HEK293 (cell line): ENCODE measurements at regions not wholly inside any gene's neighbourhood (a gene's known extent, or its start where the extent isn't known, plus 50 kb on each side); places are given as distances from the start of the nearest gene placed in this dataset.

Experiments
- GLIS2 ChIP-seq: fragments of 450-650 bp; formaldehyde crosslinking; IDR thresholded peaks from 2 replicates; pipeline ENCODE4 v1.5.1; 2016; ENCODE audit warnings: missing biosample characterization, missing genetic modification characterization
- ZNF274 ChIP-seq, 2 experiments: fragments of 200-500 bp in 1 of 2; fragments of 450-650 bp in 1 of 2; sonication (Bioruptor generic) in 1 of 2; formaldehyde crosslinking in 1 of 2; IDR thresholded peaks; 2 replicates each; pipeline versions ENCODE4 v1.5.1 to v1.6.1; 2014 to 2016; ENCODE audit warnings: borderline replicate concordance in 1 of 2, inconsistent platforms in 1 of 2, low read length in 1 of 2, missing biosample characterization in 1 of 2, missing genetic modification characterization in 1 of 2
- ZNF768 ChIP-seq: fragments of 450-650 bp; formaldehyde crosslinking; IDR thresholded peaks from 2 replicates; pipeline ENCODE4 v1.5.1; 2018; ENCODE audit warnings: missing biosample characterization, mild to moderate bottlenecking, missing genetic modification characterization
- TF ChIP-seq, protein P1 (sequence below): fragments of 450-650 bp; formaldehyde crosslinking; IDR thresholded peaks from 2 replicates; pipeline ENCODE4 v1.5.1; 2016; ENCODE audit warnings: missing biosample characterization, missing genetic modification characterization
- TF ChIP-seq, protein P2 (sequence below): fragments of 450-650 bp; formaldehyde crosslinking; IDR thresholded peaks from 2 replicates; pipeline ENCODE4 v1.5.1; 2017; ENCODE audit warnings: missing biosample characterization, missing genetic modification characterization
- TF ChIP-seq, protein P3 (sequence below): fragments of 450-650 bp; formaldehyde crosslinking; IDR thresholded peaks from 2 replicates; pipeline ENCODE4 v1.5.1; 2016; ENCODE audit warnings: missing biosample characterization, missing genetic modification characterization, low read depth
- TF ChIP-seq, protein P4 (sequence below): fragments of 450-650 bp; formaldehyde crosslinking; IDR thresholded peaks from 2 replicates; pipeline ENCODE4 v1.5.1; 2016; ENCODE audit warnings: missing biosample characterization, missing genetic modification characterization, low read depth
- TF ChIP-seq, protein P5 (sequence below): fragments of 450-650 bp; formaldehyde crosslinking; IDR thresholded peaks from 2 replicates; pipeline ENCODE4 v1.5.1; 2017; ENCODE audit warnings: missing biosample characterization, missing genetic modification characterization
- TF ChIP-seq, protein P6 (sequence below): fragments of 450-650 bp; formaldehyde crosslinking; IDR thresholded peaks from 2 replicates; pipeline ENCODE4 v1.5.1; 2016; ENCODE audit warnings: missing biosample characterization, missing genetic modification characterization

DNA sequence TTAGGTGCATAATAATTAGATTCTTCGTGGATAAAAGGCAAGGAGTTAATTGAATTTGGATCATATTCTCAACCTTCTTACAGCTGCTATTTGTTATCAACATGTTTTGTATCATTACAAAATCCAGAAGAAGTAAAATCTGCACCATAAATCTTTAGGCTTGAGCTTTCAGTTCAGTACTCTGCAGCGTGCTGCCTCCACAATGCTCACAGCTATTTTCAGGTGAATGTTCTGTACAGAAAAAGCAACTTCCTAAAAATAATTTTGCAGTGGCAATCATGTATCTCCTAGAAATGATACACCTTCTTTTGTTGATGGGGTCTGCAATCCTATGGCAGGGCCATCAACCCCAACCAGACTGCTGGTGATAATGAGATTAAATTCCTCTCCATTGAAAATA, 220.9 kb upstream of the CTNNB1 start:
- TF ChIP-seq, protein P1, sequence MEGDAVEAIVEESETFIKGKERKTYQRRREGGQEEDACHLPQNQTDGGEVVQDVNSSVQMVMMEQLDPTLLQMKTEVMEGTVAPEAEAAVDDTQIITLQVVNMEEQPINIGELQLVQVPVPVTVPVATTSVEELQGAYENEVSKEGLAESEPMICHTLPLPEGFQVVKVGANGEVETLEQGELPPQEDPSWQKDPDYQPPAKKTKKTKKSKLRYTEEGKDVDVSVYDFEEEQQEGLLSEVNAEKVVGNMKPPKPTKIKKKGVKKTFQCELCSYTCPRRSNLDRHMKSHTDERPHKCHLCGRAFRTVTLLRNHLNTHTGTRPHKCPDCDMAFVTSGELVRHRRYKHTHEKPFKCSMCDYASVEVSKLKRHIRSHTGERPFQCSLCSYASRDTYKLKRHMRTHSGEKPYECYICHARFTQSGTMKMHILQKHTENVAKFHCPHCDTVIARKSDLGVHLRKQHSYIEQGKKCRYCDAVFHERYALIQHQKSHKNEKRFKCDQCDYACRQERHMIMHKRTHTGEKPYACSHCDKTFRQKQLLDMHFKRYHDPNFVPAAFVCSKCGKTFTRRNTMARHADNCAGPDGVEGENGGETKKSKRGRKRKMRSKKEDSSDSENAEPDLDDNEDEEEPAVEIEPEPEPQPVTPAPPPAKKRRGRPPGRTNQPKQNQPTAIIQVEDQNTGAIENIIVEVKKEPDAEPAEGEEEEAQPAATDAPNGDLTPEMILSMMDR (tag by site-specific recombination) = no peak
- no peak for TF ChIP-seq GLIS2 (tag by site-specific recombination)
- TF ChIP-seq, protein P2, sequence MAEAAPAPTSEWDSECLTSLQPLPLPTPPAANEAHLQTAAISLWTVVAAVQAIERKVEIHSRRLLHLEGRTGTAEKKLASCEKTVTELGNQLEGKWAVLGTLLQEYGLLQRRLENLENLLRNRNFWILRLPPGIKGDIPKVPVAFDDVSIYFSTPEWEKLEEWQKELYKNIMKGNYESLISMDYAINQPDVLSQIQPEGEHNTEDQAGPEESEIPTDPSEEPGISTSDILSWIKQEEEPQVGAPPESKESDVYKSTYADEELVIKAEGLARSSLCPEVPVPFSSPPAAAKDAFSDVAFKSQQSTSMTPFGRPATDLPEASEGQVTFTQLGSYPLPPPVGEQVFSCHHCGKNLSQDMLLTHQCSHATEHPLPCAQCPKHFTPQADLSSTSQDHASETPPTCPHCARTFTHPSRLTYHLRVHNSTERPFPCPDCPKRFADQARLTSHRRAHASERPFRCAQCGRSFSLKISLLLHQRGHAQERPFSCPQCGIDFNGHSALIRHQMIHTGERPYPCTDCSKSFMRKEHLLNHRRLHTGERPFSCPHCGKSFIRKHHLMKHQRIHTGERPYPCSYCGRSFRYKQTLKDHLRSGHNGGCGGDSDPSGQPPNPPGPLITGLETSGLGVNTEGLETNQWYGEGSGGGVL = no peak
- TF ChIP-seq ZNF274 (IDR thresholded peaks at IDR 0.05; ENCODE audit: low read length) = no peak
- no peak for TF ChIP-seq ZNF274 (tag by site-specific recombination; IDR thresholded peaks at IDR 0.05; ENCODE audit: borderline replicate concordance)
- TF ChIP-seq, protein P3, sequence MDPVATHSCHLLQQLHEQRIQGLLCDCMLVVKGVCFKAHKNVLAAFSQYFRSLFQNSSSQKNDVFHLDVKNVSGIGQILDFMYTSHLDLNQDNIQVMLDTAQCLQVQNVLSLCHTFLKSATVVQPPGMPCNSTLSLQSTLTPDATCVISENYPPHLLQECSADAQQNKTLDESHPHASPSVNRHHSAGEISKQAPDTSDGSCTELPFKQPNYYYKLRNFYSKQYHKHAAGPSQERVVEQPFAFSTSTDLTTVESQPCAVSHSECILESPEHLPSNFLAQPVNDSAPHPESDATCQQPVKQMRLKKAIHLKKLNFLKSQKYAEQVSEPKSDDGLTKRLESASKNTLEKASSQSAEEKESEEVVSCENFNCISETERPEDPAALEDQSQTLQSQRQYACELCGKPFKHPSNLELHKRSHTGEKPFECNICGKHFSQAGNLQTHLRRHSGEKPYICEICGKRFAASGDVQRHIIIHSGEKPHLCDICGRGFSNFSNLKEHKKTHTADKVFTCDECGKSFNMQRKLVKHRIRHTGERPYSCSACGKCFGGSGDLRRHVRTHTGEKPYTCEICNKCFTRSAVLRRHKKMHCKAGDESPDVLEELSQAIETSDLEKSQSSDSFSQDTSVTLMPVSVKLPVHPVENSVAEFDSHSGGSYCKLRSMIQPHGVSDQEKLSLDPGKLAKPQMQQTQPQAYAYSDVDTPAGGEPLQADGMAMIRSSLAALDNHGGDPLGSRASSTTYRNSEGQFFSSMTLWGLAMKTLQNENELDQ = no peak
- TF ChIP-seq, protein P4, sequence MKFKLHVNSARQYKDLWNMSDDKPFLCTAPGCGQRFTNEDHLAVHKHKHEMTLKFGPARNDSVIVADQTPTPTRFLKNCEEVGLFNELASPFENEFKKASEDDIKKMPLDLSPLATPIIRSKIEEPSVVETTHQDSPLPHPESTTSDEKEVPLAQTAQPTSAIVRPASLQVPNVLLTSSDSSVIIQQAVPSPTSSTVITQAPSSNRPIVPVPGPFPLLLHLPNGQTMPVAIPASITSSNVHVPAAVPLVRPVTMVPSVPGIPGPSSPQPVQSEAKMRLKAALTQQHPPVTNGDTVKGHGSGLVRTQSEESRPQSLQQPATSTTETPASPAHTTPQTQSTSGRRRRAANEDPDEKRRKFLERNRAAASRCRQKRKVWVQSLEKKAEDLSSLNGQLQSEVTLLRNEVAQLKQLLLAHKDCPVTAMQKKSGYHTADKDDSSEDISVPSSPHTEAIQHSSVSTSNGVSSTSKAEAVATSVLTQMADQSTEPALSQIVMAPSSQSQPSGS (tag by site-specific recombination) = no peak
- TF ChIP-seq, protein P5, sequence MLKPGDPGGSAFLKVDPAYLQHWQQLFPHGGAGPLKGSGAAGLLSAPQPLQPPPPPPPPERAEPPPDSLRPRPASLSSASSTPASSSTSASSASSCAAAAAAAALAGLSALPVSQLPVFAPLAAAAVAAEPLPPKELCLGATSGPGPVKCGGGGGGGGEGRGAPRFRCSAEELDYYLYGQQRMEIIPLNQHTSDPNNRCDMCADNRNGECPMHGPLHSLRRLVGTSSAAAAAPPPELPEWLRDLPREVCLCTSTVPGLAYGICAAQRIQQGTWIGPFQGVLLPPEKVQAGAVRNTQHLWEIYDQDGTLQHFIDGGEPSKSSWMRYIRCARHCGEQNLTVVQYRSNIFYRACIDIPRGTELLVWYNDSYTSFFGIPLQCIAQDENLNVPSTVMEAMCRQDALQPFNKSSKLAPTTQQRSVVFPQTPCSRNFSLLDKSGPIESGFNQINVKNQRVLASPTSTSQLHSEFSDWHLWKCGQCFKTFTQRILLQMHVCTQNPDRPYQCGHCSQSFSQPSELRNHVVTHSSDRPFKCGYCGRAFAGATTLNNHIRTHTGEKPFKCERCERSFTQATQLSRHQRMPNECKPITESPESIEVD (tag by site-specific recombination) = no peak
- TF ChIP-seq ZNF768 = no peak
- TF ChIP-seq, protein P6, sequence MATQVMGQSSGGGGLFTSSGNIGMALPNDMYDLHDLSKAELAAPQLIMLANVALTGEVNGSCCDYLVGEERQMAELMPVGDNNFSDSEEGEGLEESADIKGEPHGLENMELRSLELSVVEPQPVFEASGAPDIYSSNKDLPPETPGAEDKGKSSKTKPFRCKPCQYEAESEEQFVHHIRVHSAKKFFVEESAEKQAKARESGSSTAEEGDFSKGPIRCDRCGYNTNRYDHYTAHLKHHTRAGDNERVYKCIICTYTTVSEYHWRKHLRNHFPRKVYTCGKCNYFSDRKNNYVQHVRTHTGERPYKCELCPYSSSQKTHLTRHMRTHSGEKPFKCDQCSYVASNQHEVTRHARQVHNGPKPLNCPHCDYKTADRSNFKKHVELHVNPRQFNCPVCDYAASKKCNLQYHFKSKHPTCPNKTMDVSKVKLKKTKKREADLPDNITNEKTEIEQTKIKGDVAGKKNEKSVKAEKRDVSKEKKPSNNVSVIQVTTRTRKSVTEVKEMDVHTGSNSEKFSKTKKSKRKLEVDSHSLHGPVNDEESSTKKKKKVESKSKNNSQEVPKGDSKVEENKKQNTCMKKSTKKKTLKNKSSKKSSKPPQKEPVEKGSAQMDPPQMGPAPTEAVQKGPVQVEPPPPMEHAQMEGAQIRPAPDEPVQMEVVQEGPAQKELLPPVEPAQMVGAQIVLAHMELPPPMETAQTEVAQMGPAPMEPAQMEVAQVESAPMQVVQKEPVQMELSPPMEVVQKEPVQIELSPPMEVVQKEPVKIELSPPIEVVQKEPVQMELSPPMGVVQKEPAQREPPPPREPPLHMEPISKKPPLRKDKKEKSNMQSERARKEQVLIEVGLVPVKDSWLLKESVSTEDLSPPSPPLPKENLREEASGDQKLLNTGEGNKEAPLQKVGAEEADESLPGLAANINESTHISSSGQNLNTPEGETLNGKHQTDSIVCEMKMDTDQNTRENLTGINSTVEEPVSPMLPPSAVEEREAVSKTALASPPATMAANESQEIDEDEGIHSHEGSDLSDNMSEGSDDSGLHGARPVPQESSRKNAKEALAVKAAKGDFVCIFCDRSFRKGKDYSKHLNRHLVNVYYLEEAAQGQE (tag by site-specific recombination) = no peak
